Gastroesophageal sphincter (tissue), 4 donors: ENCODE measurements at regions not wholly inside any gene's neighbourhood (a gene's known extent, or its start where the extent isn't known, plus 50 kb on each side); places are given as distances from the start of the nearest gene placed in this dataset.

Source experiments
- ATAC-seq: fragments of 150-250 bp; one replicate; pipeline ENCODE4 v1.9.1; 2016; ENCODE audit warnings: mild to moderate bottlenecking, moderate library complexity
- H3K27ac ChIP-seq, 4 donors: fragments of 200-600 bp; sonication (generic) in 3 of 4; 1 replicate in 3 of 4; 2 replicates in 1 of 4; pipeline ENCODE4 v1.5.1; 2016 to 2019
- H3K27me3 ChIP-seq: fragments of 200-600 bp; sonication (generic); one replicate; pipeline ENCODE4 v1.5.1; 2019
- H3K36me3 ChIP-seq, 2 donors: fragments of 200-600 bp; sonication (generic); one replicate each; pipeline ENCODE4 v1.5.1; 2019; ENCODE audit warnings: control low read depth in 1 of 2
- H3K4me1 ChIP-seq, 3 donors: fragments of 200-600 bp; sonication (generic); 1 replicate in 2 of 3; 2 replicates in 1 of 3; pipeline ENCODE4 v1.5.1; 2016 to 2019; ENCODE audit warnings: control low read depth in 2 of 3
- H3K4me3 ChIP-seq, 2 donors: fragments of 200-600 bp; sonication (generic); one replicate each; pipeline ENCODE4 v1.5.1; 2019; ENCODE audit warnings: mild to moderate bottlenecking in 1 of 2, moderate library complexity in 1 of 2
- H3K9me3 ChIP-seq, 3 donors: fragments of 200-600 bp; sonication (generic); one replicate each; pipeline ENCODE4 v1.5.1; 2017 to 2019; ENCODE audit warnings: control low read depth in 2 of 3
- CTCF ChIP-seq, 4 experiments: fragments of 200-600 bp in 2 of 4; fragments of 450-650 bp in 2 of 4; sonication (generic) in 1 of 4; IDR thresholded peaks; one replicate each; pipeline ENCODE4 v1.5.1; 2017 to 2019; ENCODE audit warnings: antibody characterized with exemption in 4 of 4, mild to moderate bottlenecking in 2 of 4, moderate library complexity in 2 of 4
- EP300 ChIP-seq: sonication (generic); formaldehyde crosslinking; IDR thresholded peaks from one replicate; pipeline ENCODE4 v1.6.1; 2017; ENCODE audit warnings: antibody characterized with exemption, mild to moderate bottlenecking
- POLR2A ChIP-seq, 2 donors: fragments of 450-650 bp; IDR thresholded peaks; one replicate each; pipeline ENCODE4 v1.6.1; 2017; ENCODE audit warnings: antibody characterized with exemption in 2 of 2, mild to moderate bottlenecking in 2 of 2, moderate library complexity in 1 of 2
- POLR2AphosphoS5 ChIP-seq: sonication (generic); formaldehyde crosslinking; IDR thresholded peaks from one replicate; pipeline ENCODE4 v1.6.1; 2017; ENCODE audit warnings: antibody characterized with exemption
- WGBS, 2 donors: methylation state at CpG; one replicate each; pipeline ENCODE4 v1.1.5; 2018; ENCODE audit warnings: low coverage in 1 of 2; 5-methylcytosine and 5-hydroxymethylcytosine counted together

- TF ChIP-seq EP300: no peak
- no peak for TF ChIP-seq POLR2A (IDR thresholded peaks at IDR 0.05)
- no peak for TF ChIP-seq POLR2AphosphoS5
- TF ChIP-seq CTCF (IDR thresholded peaks at IDR 0.05): no peak
- WGBS, 2 donors: 83% methylated on average over 1 of the region's 1 CpG; no CpG with 5 or more reads in 1 of the 2 donors
- no peak for ATAC-seq
These were observed 91.1 kb upstream of the SLC38A4 start for GRCh38 chr12:46916796-46917419.

GRCh38 chr12:46917821-46918220 is 92.0 kb upstream of the SLC38A4 start:
- TF ChIP-seq POLR2AphosphoS5 (no peak), POLR2A (IDR thresholded peaks at IDR 0.05) (no peak), CTCF (IDR thresholded peaks at IDR 0.05) (no peak), EP300 (no peak)
- H3K27me3 ChIP-seq: no peaks in the 10 kb centered on the region
- H3K4me3 ChIP-seq: no peak overlapping the region
- no peak overlapping the region for H3K27ac ChIP-seq
- WGBS, 2 donors: 70 to 74% methylated on average over 4 of the region's 4 CpGs
- H3K4me1 ChIP-seq: no peaks in the 10 kb centered on the region
- no peak for ATAC-seq
- H3K36me3 ChIP-seq: no peaks in the 10 kb centered on the region
- H3K9me3 ChIP-seq: no peaks in the 10 kb centered on the region

More at GRCh38 chr12:46916796-46917419, 91.1 kb upstream of the SLC38A4 start:
- H3K27me3 ChIP-seq: no peaks in the 10 kb centered on the region
- H3K36me3 ChIP-seq: no peaks in the 10 kb centered on the region
- H3K9me3 ChIP-seq: no peaks in the 10 kb centered on the region
- no peak overlapping the region for H3K4me3 ChIP-seq
- H3K27ac ChIP-seq: no peak overlapping the region
- H3K4me1 ChIP-seq: no peaks in the 10 kb centered on the region

- Histone ChIP-seq H3K4me3 (no peak overlapping the region), H3K27ac (no peak overlapping the region), H3K4me1 (no peaks in the 10 kb centered on the region), H3K9me3 (no peaks in the 10 kb centered on the region), H3K36me3 (no peaks in the 10 kb centered on the region), H3K27me3 (no peaks in the 10 kb centered on the region)
- no peak for ATAC-seq
- TF ChIP-seq EP300: no peak
- TF ChIP-seq CTCF (IDR thresholded peaks at IDR 0.05): no peak
- no peak for TF ChIP-seq POLR2A (IDR thresholded peaks at IDR 0.05)
- TF ChIP-seq POLR2AphosphoS5: no peak
- 82 to 83% methylated on average over 9 of the region's 9 CpGs for WGBS, 2 donors
These were observed 92.8 kb upstream of the SLC38A4 start for GRCh38 chr12:46918631-46919030.

DNA sequence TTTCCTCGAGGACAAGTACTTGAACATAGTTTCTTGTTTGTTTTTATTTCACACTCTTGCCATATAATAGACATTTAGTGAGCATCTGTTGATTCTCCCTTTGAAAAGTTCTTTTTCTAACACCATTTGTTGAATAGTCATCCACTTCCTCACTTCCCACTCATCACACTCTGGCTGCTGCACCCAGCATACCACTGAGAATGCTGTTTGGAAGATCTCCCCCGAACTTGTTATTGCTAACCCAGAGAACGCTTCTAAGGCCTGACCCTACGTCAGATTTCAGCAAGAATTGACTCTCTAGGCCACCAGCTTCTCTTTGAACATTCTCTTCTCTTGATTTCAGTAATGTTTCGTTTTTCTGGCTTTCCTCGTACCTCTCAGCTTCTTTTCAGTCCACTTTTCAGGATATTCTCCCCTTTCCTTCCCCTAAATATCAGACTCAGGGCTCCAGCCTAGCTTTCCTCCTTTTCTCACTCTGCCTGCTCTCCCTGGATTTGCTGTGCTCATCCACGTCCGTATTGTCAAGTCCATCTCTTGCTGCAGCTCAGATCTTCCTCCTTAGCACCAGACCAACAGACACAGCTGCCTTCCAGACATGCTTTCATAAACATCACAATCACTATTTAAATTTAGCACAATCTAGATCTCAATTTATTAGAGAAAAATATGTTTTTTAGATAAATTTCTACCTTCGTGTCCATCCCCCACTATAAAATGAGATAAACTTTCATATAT is 94.0 kb upstream of the SLC38A4 start:
- H3K36me3 ChIP-seq: no peaks in the 10 kb centered on the region
- no peaks in the 10 kb centered on the region for H3K9me3 ChIP-seq
- no peak overlapping the region for H3K27ac ChIP-seq
- ATAC-seq: no peak
- no peak overlapping the region for H3K4me3 ChIP-seq
- H3K27me3 ChIP-seq: no peaks in the 10 kb centered on the region
- no peak for TF ChIP-seq EP300
- TF ChIP-seq CTCF (IDR thresholded peaks at IDR 0.05): no peak
- no peak for TF ChIP-seq POLR2A (IDR thresholded peaks at IDR 0.05)
- no peak for TF ChIP-seq POLR2AphosphoS5
- no peaks in the 10 kb centered on the region for H3K4me1 ChIP-seq
- 70 to 81% methylated on average over 8 to 9 of the region's 9 CpGs for WGBS, 2 donors

DNA sequence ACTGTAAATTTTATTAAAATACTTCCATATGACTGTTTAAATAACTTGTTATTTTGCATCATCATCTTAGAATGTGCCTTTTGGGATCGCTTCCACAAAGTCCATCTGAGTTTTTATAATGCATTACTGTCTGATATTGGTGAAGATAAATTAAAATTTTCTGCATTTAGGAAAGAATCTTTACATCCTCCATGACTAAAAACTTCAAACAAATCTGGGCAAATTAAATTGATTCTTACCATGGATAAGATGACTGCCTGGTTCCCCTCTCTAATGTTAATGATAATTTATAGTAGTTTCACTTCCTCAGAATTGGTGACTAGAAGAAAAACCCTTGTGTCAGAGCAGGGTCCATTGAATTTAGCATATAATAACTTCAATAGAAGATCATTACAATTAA is 94.7 kb upstream of the SLC38A4 start:
- no peak for TF ChIP-seq POLR2A (IDR thresholded peaks at IDR 0.05)
- no peak for TF ChIP-seq CTCF (IDR thresholded peaks at IDR 0.05)
- TF ChIP-seq EP300: no peak
- no peak for TF ChIP-seq POLR2AphosphoS5

More for the DNA sequence above, 94.7 kb upstream of the SLC38A4 start:
- H3K27me3 ChIP-seq: no peaks in the 10 kb centered on the region
- H3K36me3 ChIP-seq: no peaks in the 10 kb centered on the region
- H3K27ac ChIP-seq: no peak overlapping the region
- no peak for ATAC-seq
- no peak overlapping the region for H3K4me3 ChIP-seq
- no peaks in the 10 kb centered on the region for H3K9me3 ChIP-seq
- WGBS, 2 donors: 92 to 100% methylated on average over 1 of the region's 1 CpG
- no peaks in the 10 kb centered on the region for H3K4me1 ChIP-seq
